Islet precursor cell (in vitro differentiated cells): ENCODE measurements at regions not wholly inside any gene's neighbourhood (a gene's known extent, or its start where the extent isn't known, plus 50 kb on each side); places are given as distances from the start of the nearest gene placed in this dataset.

Experiments
- DNase-seq: peaks from one replicate; pipeline ENCODE4 v3.0.0-alpha.2; 2018

- no peak for DNase-seq
These were observed 178.1 kb downstream of the FGF1 start for GRCh38 chr5:142507531-142508372.

- no peak for DNase-seq
These were observed 179.1 kb downstream of the FGF1 start for GRCh38 chr5:142506756-142507155.

GRCh38 chr5:142506046-142506445, 179.8 kb downstream of the FGF1 start:
- DNase-seq: no peak

GRCh38 chr5:142501890-142502289, 177.1 kb upstream of the SPRY4 start:
- DNase-seq: no peak

GRCh38 chr5:142500227-142500905, 175.5 kb upstream of the SPRY4 start:
- DNase-seq: no peak

GRCh38 chr5:142499591-142500226, 174.9 kb upstream of the SPRY4 start:
- no peak for DNase-seq

- DNase-seq: no peak
These were observed 173.5 kb upstream of the SPRY4 start for GRCh38 chr5:142498298-142498697.

GRCh38 chr5:142495531-142495930, 170.7 kb upstream of the SPRY4 start:
- no peak for DNase-seq

GRCh38 chr5:142493875-142494518, 169.2 kb upstream of the SPRY4 start:
- DNase-seq: no peak

- no peak for DNase-seq
These were observed 168.0 kb upstream of the SPRY4 start for GRCh38 chr5:142492781-142493281.

- DNase-seq: no peak
These were observed 166.9 kb upstream of the SPRY4 start for GRCh38 chr5:142491679-142492078.

GRCh38 chr5:142491270-142491669, 166.4 kb upstream of the SPRY4 start:
- DNase-seq: peak; percentile 68

GRCh38 chr5:142486581-142486980, 161.8 kb upstream of the SPRY4 start:
- no peak for DNase-seq

- DNase-seq: no peak
These were observed 161.2 kb upstream of the SPRY4 start for GRCh38 chr5:142486020-142486419.

- DNase-seq: peak; percentile 86
These were observed 160.1 kb upstream of the SPRY4 start for GRCh38 chr5:142484821-142485387.

GRCh38 chr5:142482207-142482606, 157.4 kb upstream of the SPRY4 start:
- no peak for DNase-seq

GRCh38 chr5:142481410-142481809, 156.6 kb upstream of the SPRY4 start:
- DNase-seq: no peak

GRCh38 chr5:142479854-142480519, 155.2 kb upstream of the SPRY4 start:
- DNase-seq: no peak

- DNase-seq: no peak
These were observed 154.3 kb upstream of the SPRY4 start for GRCh38 chr5:142479150-142479549.

- DNase-seq: no peak
These were observed 153.3 kb upstream of the SPRY4 start for GRCh38 chr5:142478113-142478512.

- peak; percentile 92 for DNase-seq
These were observed 150.3 kb upstream of the SPRY4 start for GRCh38 chr5:142475102-142475513.

- DNase-seq: peak; percentile 79
These were observed 149.7 kb upstream of the SPRY4 start for GRCh38 chr5:142474431-142475094.
